BE2C (cell line): ENCODE measurements at regions not wholly inside any gene's neighbourhood (a gene's known extent, or its start where the extent isn't known, plus 50 kb on each side); places are given as distances from the start of the nearest gene placed in this dataset.

Experiments used
- DNase-seq: peaks from one replicate; pipeline ENCODE4 v3.0.0-alpha.2; 2020
- H3K27me3 ChIP-seq: fragments of 250-450 bp; sonication (Bioruptor Pico); 2 replicates; pipeline ENCODE4 v1.5.1; 2020; ENCODE audit warnings: mild to moderate bottlenecking
- H3K36me3 ChIP-seq: fragments of 250-450 bp; sonication (Bioruptor Pico); 2 replicates; pipeline ENCODE4 v1.5.1; 2020; ENCODE audit warnings: mild to moderate bottlenecking
- H3K4me1 ChIP-seq: fragments of 250-450 bp; sonication (Bioruptor Pico); 2 replicates; pipeline ENCODE4 v1.5.1; 2020
- H3K4me3 ChIP-seq: 2 replicates; pipeline ENCODE4 v1.5.1; 2011; ENCODE audit warnings: low read depth, low read length
- H3K9me3 ChIP-seq: fragments of 250-450 bp; sonication (Bioruptor Pico); 2 replicates; pipeline ENCODE4 v1.5.1; 2020
- CTCF ChIP-seq: IDR thresholded peaks from 2 replicates; pipeline ENCODE4 v1.5.1; 2012; ENCODE audit warnings: mild to moderate bottlenecking, low read depth, low read length

- H3K4me3 ChIP-seq: no peak overlapping the region
- TF ChIP-seq CTCF: no peak
- DNase-seq: no peak
- 0 out of 2 replicates have a peak, but pooled peaks cover 2% of the 10 kb centered on the region for H3K9me3 ChIP-seq
- no peaks in the 10 kb centered on the region for H3K27me3 ChIP-seq
- H3K36me3 ChIP-seq: no peaks in the 10 kb centered on the region
- H3K4me1 ChIP-seq: no peaks in the 10 kb centered on the region
Measured at GRCh38 chr1:229786974-229787610, 161.0 kb downstream of the URB2 start.

- Histone ChIP-seq H3K9me3 (0 out of 2 replicates have a peak, but pooled peaks cover 2% of the 10 kb centered on the region), H3K36me3 (no peaks in the 10 kb centered on the region), H3K4me1 (no peaks in the 10 kb centered on the region), H3K27me3 (no peaks in the 10 kb centered on the region), H3K4me3 (no peak overlapping the region)
- no peak for TF ChIP-seq CTCF
- DNase-seq: no peak
Measured at GRCh38 chr1:229788004-229788403, 162.0 kb downstream of the URB2 start.

GRCh38 chr1:229792012-229792975, 166.2 kb downstream of the URB2 start:
- TF ChIP-seq CTCF: no peak
- H3K9me3 ChIP-seq: 0 out of 2 replicates have a peak, but pooled peaks cover 2% of the 10 kb centered on the region
- H3K36me3 ChIP-seq: no peaks in the 10 kb centered on the region
- H3K4me3 ChIP-seq: no peak overlapping the region
- no peak for DNase-seq
- no peaks in the 10 kb centered on the region for H3K4me1 ChIP-seq
- no peaks in the 10 kb centered on the region for H3K27me3 ChIP-seq

- Histone ChIP-seq H3K4me3 (no peak overlapping the region), H3K9me3 (0 out of 2 replicates have a peak, but pooled peaks cover 2% of the 10 kb centered on the region), H3K27me3 (no peaks in the 10 kb centered on the region), H3K4me1 (no peaks in the 10 kb centered on the region), H3K36me3 (no peaks in the 10 kb centered on the region)
- no peak for DNase-seq
- no peak for TF ChIP-seq CTCF
Measured at GRCh38 chr1:229793488-229793887, 167.4 kb downstream of the URB2 start.

- Histone ChIP-seq H3K27me3 (no peaks in the 10 kb centered on the region), H3K4me1 (no peaks in the 10 kb centered on the region), H3K9me3 (0 out of 2 replicates have a peak, but pooled peaks cover 4% of the 10 kb centered on the region), H3K4me3 (no peak overlapping the region), H3K36me3 (no peaks in the 10 kb centered on the region)
- no peak for DNase-seq
- no peak for TF ChIP-seq CTCF
Measured at GRCh38 chr1:229798558-229798957, 172.5 kb downstream of the URB2 start.
